ENCODE measurements at regions not wholly inside any gene's neighbourhood (a gene's known extent, or its start where the extent isn't known, plus 50 kb on each side); places are given as distances from the start of the nearest gene placed in this dataset.

- TF ChIP-seq POLR2AphosphoS5 (IDR thresholded peaks at IDR 0.05; ENCODE audit: low read depth, low read length) (no peak), CTCF (IDR thresholded peaks at IDR 0.05) (no peak)
Observed at GRCh38 chr18:27483276-27483675, 298.2 kb upstream of the CHST9 start.

All from Panc1 (cell line).